ENCODE measurements at regions not wholly inside any gene's neighbourhood (a gene's known extent, or its start where the extent isn't known, plus 50 kb on each side); places are given as distances from the start of the nearest gene placed in this dataset.
"Not testable (repeated sequence)": the region's sequence is repeated elsewhere in the genome, so short reads cannot be mapped to it uniquely, and the experiment has no call there.

DNA sequence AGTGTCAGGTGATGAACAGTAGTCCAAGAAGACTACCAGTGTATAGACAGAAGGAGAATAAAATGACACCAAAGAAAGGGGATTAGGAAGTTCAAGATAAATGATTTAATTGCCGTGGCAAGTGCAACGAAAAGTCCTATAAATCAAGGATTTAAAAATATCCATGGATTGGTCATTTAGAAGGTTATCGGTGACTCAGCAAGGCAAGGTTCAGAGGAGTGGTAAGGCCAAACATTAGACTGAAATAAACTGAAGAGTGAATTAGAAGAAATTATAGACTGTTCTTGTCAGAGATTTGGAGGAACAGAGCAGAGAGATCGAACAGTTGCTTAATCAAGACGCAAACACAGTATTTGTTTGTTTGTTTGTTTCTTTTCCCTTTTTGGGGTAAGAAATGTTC is 211.9 kb upstream of the KCNMB2 start:
- in situ Hi-C loops (cut with HindIII; ENCODE audit: low sequenced_read_pairs), result no loop called here

DNA sequence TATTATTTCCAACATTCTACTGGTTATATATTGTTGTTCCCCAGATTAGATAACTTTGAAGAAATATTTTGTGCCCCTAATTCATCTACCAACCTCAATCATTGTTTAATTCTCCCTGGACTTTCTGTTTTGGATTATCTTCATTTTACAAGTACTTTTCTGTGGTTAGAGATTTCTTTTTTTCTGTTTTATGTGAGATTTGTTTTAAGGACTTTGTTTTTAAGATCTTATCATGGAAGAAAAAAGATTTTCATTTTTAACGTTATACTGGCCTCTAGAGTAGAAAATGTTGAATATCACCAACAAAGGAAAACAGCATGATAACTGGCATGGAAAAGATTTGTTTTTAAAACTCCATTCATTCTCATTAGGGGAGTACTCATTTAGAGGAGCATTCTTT is 210.9 kb upstream of the KCNMB2 start:
- in situ Hi-C loops (cut with HindIII; ENCODE audit: low sequenced_read_pairs), result no loop called here

DNA sequence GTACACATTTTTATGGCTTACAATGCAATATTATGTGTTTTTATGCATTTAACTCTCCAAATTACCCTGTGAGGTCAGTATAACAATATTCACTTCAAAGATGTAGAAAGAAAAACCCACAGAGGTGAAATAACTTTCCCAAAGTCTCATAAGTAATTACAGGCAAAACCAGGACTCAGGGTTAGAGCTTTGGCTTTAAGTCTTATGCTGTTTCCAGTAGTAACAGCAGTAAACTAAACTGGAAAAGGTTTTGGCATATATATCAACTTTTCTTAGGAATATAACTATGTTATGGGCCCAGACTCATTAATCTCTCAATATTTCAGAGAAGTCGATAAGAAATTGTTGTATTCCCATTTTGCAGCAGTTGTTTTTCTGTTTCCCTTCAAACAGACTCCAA is 206.3 kb upstream of the KCNMB2 start:
- in situ Hi-C loops (cut with HindIII; ENCODE audit: low sequenced_read_pairs), result no loop called here

- in situ Hi-C loops (cut with HindIII; ENCODE audit: low sequenced_read_pairs), result no loop called here
These were observed 202.0 kb upstream of the KCNMB2 start for GRCh38 chr3:178334239-178334638.

- in situ Hi-C loops (cut with HindIII; ENCODE audit: low sequenced_read_pairs), result no loop called here
These were observed 199.9 kb upstream of the KCNMB2 start for GRCh38 chr3:178336336-178336735.

DNA sequence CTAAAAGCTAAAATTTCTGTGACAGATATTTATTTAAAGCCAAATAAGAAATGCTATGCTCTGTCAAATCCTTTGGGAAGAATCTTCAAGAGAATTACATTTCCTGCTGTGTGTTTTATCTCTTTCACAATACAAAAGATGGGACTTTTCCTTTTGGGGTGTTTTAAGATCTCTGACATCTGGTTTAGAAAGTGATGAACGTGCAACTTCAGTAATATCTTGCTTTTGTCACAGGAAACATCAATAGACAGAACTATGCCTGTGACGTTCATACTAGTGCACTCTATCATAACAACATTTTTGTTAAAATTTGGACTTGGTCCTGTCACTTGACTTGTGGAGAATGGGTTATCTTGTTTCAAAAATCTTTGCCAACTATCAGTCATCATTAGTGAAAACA is 195.7 kb upstream of the KCNMB2 start:
- in situ Hi-C loops (cut with HindIII; ENCODE audit: low sequenced_read_pairs), result no loop called here

- in situ Hi-C loops (cut with HindIII; ENCODE audit: low sequenced_read_pairs), result no loop called here
These were observed 194.6 kb upstream of the KCNMB2 start for GRCh38 chr3:178341636-178342035.

- in situ Hi-C loops (cut with HindIII; ENCODE audit: low sequenced_read_pairs), result no loop called here
These were observed 194.1 kb upstream of the KCNMB2 start for GRCh38 chr3:178342111-178342510.

DNA sequence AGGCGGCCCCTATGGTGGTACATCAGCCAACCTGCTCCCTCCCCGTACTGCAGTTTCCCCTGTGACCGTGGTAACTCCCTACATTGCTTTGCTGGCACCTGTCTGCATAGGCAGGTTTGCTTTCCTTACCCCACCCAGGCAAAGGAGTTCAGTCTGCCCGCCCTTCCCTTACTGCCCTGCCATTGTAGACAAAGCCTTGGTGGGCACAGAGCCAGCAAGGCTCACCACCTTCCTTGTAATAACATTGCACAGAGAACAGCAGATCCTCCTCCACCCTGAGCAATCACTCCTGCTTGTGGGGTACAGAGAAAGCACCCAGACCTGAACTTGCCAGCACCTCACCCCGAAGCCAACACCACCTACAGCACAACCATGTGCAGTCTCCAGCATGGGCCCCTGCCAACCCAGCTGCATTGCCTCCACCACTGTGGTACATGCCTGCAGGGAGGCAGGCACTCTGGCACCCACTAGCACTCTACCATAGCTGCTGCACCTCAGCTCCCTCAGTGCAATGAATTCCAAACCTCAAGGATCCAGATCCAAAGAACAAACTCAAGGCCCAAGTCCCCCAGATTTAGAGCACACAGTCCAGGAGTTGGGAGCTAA is 192.7 kb upstream of the KCNMB2 start:
- in situ Hi-C loops (cut with HindIII; ENCODE audit: low sequenced_read_pairs), result no loop called here

- in situ Hi-C loops (cut with HindIII; ENCODE audit: low sequenced_read_pairs), result no loop called here
These were observed 190.3 kb upstream of the KCNMB2 start for GRCh38 chr3:178345944-178346343.

- in situ Hi-C loops (cut with HindIII; ENCODE audit: low sequenced_read_pairs), result not testable (repeated sequence)
These were observed 187.5 kb upstream of the KCNMB2 start for GRCh38 chr3:178348561-178349217.

GRCh38 chr3:178349218-178349596 is 187.0 kb upstream of the KCNMB2 start:
- in situ Hi-C loops (cut with HindIII; ENCODE audit: low sequenced_read_pairs), result not testable (repeated sequence)

GRCh38 chr3:178350763-178351162 is 185.5 kb upstream of the KCNMB2 start:
- in situ Hi-C loops (cut with HindIII; ENCODE audit: low sequenced_read_pairs), result no loop called here

- in situ Hi-C loops (cut with HindIII; ENCODE audit: low sequenced_read_pairs), result no loop called here
These were observed 183.8 kb upstream of the KCNMB2 start for GRCh38 chr3:178352326-178353005.

DNA sequence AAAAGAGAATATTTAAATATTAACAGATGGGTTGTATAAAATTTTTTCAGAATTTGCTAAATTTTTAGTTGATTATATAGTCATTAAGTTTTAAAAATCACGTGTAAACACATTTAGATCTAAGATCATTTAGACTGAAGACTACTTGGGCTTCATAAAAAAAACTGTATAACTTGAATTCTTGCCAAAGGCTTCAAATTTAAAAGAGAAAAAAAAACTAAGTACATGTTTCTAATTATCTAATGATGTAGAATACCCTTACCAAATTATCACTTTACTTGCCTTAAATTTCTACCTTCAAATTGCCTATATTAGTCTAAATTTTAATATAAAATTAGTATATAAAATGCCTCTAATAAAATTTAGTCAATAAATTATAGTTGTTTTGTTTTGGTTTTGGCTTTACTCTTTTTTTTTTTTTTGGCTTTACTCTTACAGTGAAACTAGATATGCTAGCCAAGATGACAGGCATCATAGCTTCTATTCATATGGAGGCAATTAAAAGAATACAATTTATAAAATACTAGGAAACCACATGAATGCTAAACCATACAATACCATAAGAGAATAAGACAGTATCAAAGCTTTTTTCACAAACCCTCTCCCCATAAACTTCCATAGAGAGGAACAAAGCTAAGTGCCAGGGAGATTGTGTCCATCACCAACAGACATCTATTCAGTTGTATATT is 183.1 kb upstream of the KCNMB2 start:
- in situ Hi-C loops (cut with HindIII; ENCODE audit: low sequenced_read_pairs), result no loop called here

GRCh38 chr3:178359728-178360127 is 176.5 kb upstream of the KCNMB2 start:
- in situ Hi-C loops (cut with HindIII; ENCODE audit: low sequenced_read_pairs), result no loop called here

DNA sequence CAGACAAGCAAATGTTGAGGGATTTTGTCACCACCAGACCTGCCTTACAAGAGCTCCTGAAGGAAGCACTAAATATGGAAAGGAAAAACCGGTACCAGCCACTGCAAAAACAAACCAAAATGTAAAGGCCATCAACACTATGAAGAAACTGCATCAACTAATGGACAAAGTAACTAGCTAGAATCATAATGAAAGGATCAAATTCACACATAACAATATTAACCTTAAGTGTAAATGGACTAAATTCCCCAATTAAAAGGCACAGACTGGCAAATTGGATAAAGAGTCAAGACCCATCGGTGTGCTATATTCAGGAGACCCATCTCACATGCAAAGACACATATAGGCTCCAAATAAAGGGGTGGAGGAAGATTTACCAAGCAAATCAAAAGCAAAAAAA is 173.2 kb upstream of the KCNMB2 start:
- in situ Hi-C loops (cut with HindIII; ENCODE audit: low sequenced_read_pairs), result not testable (repeated sequence)

GRCh38 chr3:178367817-178368617 is 168.2 kb upstream of the KCNMB2 start:
- in situ Hi-C loops (cut with HindIII; ENCODE audit: low sequenced_read_pairs), result no loop called here

DNA sequence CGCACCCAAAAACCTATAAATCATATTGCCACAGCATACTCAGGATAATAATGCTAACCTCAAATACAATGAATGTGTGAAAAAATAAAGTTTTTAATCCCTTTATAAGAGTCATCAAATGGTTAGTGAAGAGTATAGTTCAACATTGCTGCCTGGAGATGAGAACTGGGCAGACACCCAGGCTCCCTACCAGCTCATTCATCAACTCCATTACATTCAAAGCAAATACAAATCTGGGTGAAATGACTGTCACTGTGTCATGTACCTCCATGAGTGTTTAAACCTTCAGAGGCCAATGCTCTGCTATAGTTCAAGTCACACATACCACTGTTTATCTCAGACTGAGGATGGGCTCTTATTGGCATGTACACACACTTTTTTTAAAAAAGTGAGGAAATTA is 167.2 kb upstream of the KCNMB2 start:
- in situ Hi-C loops (cut with HindIII; ENCODE audit: low sequenced_read_pairs), result no loop called here

DNA sequence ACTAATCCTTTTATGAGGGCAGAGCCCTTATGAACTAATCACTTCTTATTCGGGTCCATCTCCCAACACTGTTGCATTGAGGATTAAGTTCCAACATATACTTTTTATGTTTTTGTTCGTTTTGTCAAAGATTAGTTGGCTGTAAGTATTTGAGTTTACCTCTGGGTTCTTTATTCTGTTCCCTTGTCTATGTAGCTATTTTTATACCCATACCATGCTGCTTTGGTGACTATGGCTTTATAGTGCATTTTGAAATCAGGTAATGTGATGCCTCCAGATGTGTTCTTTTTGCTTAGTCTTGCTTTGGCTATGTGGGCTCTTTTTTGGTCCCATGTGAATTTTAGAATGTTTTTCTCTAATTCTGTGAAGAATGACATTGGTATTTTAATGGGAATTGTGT is 166.4 kb upstream of the KCNMB2 start:
- in situ Hi-C loops (cut with HindIII; ENCODE audit: low sequenced_read_pairs), result loop anchor here (10.0 kb wide), 1 partner anchor 935 kb away; no protein-coding TSS in a partner anchor

GRCh38 chr3:178370387-178370786 is 165.8 kb upstream of the KCNMB2 start:
- in situ Hi-C loops (cut with HindIII; ENCODE audit: low sequenced_read_pairs), result loop anchor here (10.0 kb wide), 1 partner anchor 936 kb away; no protein-coding TSS in a partner anchor
